HG03196 (cell line): ENCODE measurements at regions not wholly inside any gene's neighbourhood (a gene's known extent, or its start where the extent isn't known, plus 50 kb on each side); places are given as distances from the start of the nearest gene placed in this dataset.

Source experiments
- ATAC-seq: cut with Tn5 transposase; IDR thresholded peaks from one replicate; pipeline ENCODE4 v1.9.1; 2021; ENCODE audit not compliant: unreplicated experiment

DNA sequence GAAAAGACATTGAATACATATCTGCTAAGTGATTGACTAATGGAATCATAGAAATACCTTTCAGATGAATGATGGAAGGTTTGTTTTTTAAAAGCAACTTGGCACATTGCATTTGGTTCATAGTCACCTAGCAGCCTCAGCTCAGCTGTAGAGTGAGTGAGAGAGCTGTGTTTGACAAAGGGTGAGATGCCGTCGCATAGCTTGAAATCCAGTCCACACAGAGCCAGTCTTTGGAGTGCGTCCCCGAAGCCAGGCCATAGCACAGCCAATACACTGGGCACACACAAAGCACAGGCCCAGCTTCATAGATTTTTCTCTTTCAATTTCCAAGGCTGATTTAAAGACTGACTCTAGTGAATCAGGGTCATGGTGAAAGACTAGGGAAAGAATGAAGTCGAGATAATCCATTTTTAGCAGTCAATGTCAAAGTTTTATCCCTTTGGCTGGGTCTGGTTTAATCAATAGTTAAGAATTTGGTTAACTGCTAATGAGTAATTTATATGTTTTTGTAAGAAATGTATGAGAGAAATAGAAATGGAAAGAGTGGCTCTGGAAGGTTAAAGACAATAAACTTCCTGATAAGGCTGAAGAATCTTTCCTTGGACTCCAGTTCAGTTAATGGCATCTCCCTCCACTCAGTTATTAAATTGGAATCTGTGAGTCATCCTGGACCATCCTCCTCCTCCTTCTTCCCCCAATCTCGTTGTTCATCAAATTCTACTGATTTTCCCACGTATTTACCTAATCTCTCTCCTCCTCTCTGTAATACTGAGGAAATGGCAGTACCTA is 101.2 kb upstream of the IRF2BP2 start:
- no peak for ATAC-seq

GRCh38 chr1:234710381-234710780 is 100.4 kb upstream of the IRF2BP2 start:
- ATAC-seq, result no peak

DNA sequence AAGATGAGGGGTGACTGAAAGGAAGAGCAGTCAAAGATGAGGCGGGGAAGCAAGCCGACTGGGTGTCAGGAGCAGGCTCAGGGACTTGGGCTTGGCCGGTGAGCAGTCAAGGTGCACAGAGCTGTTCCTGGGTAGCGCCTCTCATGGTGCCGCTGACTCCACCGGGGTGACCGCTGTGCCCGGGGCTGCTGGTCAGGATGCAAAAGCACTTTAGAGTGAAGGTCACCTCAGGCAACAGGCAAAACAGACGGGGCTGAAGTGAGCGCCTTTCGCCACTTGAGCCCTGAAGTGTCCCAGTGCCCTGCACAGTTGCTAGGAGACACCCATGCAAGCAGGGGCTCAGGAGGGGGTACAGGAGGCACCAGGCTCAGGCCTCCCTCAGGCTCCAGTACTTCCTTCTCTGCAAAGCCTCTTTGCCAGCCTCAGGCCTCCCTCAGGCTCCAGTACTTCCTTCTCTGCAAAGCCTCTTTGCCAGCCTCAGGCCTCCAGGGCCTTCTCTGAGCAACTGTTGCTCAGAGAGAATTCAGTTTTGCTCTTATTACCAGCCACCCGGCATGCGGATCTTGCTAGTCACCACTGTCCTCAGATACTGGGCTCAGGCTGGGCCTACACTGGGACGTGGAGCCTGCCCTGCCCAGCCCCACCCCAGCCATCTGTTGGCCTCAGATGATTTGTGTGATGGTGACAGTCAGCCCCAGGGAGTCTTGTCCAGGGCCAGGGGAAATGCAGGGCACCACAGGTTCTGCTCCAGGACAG is 99.7 kb upstream of the IRF2BP2 start:
- no peak for ATAC-seq

GRCh38 chr1:234708700-234709395 is 98.9 kb upstream of the IRF2BP2 start:
- ATAC-seq, result no peak

- ATAC-seq, result no peak
Observed at GRCh38 chr1:234707641-234708040, 97.7 kb upstream of the IRF2BP2 start.

DNA sequence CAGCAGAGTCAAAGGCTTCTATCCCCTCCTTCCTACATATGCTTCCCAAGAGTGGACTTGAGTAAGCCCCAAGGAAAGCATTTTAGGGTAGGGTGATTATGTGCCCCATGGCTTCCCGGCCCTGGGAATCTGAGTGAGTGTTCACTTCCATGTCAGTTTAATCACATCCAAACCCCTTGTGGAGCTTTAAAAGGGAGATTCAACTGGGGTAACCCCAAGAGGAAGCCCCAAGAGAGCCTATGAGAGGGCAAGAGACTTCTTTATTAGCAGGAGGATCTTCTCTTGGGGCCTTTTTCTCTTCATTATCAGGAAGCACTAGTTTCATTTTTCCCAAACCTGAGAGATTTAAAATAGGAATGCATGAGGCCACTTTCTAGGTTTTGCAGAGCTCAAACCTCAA is 97.0 kb upstream of the IRF2BP2 start:
- ATAC-seq, result no peak

DNA sequence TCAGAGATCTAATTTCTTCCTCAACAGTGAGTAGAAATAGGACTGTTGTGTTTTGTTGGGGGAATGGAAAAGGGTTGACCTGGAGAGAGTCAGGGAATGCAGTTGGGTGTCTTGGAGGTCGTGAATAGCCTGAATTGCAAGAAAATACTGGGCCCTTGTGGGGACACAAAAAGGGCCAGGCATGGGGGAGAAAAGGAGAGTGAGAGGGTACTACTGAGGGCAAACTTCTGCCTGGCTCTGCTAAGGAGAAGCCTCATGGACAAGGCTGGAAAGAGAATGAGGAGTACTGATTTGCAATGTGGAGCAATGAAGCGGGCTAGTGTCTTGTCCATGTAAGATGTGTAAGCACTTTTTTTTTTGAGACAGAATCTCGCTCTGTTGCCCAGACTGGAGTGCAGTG is 96.2 kb upstream of the IRF2BP2 start:
- ATAC-seq, result no peak

GRCh38 chr1:234705615-234706014 is 95.6 kb upstream of the IRF2BP2 start:
- ATAC-seq, result no peak

- ATAC-seq, result no peak
Observed at GRCh38 chr1:234704106-234704887, 94.3 kb upstream of the IRF2BP2 start.

DNA sequence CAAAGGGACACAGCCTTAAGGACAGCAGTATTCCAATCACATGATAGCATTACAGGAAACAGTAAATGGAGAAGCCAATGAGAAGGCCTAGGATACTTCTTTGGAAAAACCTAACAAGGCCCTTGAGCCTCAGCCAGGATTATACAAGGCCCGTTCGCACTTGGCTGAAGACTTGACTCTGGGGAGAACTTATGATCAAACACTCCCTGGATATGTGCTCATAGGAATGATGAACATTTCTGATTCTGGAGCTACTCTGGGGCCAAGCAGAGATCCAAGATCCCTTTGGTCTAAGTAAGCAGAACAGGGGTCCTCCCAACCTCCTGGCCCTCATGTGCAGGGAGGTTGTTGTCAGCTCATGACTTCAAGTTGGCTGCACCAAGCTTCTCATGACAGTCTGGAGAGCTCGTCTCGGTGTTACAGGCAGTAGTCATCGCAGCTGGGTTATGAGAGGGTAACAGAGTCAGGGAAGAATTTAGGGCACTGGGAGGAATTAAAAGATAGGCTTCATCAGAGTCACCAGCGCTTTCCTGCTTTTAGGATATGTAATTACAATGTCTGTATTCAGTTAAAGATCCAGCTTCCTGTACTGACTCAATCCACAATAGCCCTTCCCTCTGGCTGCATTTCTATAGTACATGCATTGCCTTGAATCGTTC is 92.5 kb upstream of the IRF2BP2 start:
- no peak for ATAC-seq

GRCh38 chr1:234701737-234702341 is 91.9 kb upstream of the IRF2BP2 start:
- ATAC-seq, result no peak

- peak; percentile 66 for ATAC-seq
Observed at GRCh38 chr1:234699795-234700665, 90.1 kb upstream of the IRF2BP2 start.

DNA sequence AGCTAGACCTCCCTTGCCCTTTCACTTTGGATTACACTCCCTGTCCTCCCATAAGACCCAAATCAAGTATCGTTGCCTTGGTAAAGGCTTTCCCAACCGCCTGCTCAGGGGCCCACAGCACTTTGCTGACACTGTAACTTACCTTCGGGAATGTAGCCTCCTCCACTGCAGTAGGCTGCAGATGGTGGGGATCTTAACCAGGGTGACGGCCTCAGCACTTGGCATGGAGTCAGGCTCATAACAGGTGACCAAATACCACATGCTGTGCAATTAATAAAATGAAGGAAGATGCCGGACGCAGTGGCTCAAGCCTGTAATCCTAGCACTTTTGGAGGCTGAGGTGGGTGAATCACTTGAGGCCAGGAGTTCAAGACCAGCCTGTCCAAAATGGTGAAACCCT is 88.7 kb upstream of the IRF2BP2 start:
- ATAC-seq, result no peak

- ATAC-seq, result no peak
Observed at GRCh38 chr1:234697741-234698140, 87.8 kb upstream of the IRF2BP2 start.

GRCh38 chr1:234697015-234697414 is 87.0 kb upstream of the IRF2BP2 start:
- no peak for ATAC-seq

- no peak for ATAC-seq
Observed at GRCh38 chr1:234696148-234696576, 86.2 kb upstream of the IRF2BP2 start.

- no peak for ATAC-seq
Observed at GRCh38 chr1:234694661-234695060, 84.7 kb upstream of the IRF2BP2 start.

- ATAC-seq, result no peak
Observed at GRCh38 chr1:234692966-234693580, 83.1 kb upstream of the IRF2BP2 start.

DNA sequence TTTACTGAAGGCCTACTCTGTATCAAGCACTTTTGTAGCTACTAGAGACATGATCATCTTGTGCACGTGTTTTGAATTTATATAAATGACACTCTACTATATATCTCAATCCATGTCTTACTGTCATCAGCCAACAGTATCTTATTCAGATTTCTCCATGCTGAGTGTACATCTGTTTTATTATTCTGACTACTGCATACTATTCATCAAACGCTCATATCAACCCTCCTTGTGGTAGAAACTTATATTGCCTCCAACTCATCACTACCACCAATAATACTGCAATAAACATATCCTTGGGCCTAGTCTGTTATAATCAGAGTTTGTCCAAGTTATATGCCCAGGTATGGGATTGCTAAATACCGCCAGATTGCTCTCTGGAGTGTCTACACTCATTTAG is 81.6 kb upstream of the IRF2BP2 start:
- ATAC-seq, result no peak
